CD4-positive, alpha-beta T cell treated with Interferon alpha-2 for 1 hour (primary cell): ENCODE measurements at regions not wholly inside any gene's neighbourhood (a gene's known extent, or its start where the extent isn't known, plus 50 kb on each side); places are given as distances from the start of the nearest gene placed in this dataset.

Experiments used
- DNase-seq, 2 donors: peaks; one replicate each; pipeline ENCODE4 v3.0.0-alpha.2; 2020 to 2022

- no peak for DNase-seq
Observed at GRCh38 chr15:67992411-67992810, 61.7 kb upstream of the PIAS1 start.

DNA sequence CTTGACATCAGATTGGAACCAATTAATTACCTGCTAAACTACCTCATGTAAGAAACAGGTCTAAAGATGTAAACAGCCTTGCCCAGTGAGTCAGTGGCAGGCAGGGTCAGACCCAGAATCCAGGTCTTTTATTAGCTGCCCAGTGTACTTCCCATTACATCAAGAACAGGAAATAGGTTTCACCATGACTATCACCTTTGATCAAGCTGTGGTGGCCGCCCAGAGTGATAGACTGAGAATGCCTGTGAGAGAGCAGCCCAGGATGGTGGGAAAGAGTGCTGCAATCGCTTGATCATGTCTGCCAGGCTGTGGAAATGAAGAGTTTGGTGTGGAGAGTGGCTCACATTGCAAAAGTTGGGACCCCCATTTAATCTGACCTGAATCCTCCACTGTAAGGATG is 61.3 kb upstream of the PIAS1 start:
- DNase-seq: no peak

- DNase-seq: no peak
Observed at GRCh38 chr15:67997996-67998395, 56.1 kb upstream of the PIAS1 start.

GRCh38 chr15:67998599-67999133 is 55.4 kb upstream of the PIAS1 start:
- no peak for DNase-seq

DNA sequence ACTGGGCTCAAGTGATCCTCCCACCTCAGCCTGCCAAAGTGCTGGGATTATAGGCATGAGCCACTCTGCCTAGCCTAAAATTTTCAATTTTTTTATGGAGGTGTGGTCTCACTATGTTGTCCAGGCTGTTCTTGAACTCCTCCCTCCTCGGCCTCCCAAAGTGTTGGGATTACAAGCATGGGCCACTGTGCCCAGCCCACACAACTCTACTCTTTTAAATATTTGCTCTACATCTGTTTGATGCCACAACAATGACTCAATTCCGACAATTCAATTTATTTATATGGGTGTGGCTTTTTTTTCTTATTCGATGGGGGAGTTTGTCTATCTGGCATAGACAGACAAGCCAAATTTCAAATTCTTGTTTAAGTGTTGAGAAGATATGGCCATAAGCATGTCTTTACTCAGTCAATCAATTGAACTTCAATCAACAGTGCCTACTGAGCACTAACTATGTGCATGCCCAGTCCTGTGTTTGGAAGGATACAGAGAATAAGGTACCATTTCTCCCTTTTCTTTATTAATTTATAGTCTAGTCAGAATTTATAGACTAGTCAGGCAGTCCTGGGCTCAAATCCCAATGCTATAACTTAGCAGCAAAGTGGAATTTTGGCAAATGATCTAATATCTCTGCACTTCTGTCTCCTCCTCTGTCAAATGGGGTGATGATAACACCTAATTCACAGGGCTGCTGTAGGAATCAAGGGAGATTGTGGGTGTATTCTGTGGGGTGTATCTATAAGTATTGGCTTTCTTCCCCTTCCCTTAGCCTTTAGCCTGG is 54.6 kb upstream of the PIAS1 start:
- no peak for DNase-seq

GRCh38 chr15:68000754-68001153 is 53.4 kb upstream of the PIAS1 start:
- no peak for DNase-seq

DNA sequence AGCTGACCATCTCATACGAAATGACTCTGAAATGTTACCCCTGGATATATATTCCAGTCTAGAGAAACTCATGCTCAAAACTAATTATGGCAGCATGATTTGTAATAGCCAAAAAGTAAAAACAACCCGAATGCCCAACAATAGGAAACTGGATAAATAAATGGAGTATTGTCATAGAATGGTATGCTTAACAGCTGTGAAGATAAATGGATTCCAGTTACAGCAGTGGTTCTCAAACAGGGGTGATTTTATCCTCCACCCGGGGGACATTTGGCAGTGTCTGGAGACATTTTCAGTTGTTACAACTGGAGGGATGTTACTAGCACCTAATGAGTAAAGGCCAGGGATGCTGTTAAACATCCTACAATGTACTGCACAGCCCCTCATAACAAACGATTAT is 52.3 kb upstream of the PIAS1 start:
- DNase-seq: no peak

- DNase-seq: no peak
Observed at GRCh38 chr15:68003297-68003696, 50.8 kb upstream of the PIAS1 start.
